ENCODE measurements at regions not wholly inside any gene's neighbourhood (a gene's known extent, or its start where the extent isn't known, plus 50 kb on each side); places are given as distances from the start of the nearest gene placed in this dataset.
"Not testable (repeated sequence)": the region's sequence is repeated elsewhere in the genome, so short reads cannot be mapped to it uniquely, and the experiment has no call there.

DNA sequence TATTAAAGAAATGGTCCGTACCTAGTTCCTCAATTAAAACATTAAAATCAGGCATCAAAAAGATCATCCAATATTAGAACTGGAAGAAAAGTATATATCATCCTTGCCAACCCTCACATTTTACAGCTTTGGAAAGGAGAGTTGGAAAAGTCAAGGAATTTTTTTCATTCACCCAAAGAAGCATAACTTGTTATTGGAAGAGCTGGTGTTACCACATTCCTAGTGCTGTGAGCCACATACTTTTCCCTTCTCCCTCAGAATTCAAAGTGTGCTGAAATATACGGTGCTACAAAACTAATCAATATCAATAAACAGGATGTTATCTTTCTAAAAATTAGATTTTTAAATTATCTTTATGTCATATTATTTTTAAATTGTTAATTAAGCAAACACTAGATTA lies 202.1 kb upstream of the FAT3 start:
- no peak for DNase-seq

DNA sequence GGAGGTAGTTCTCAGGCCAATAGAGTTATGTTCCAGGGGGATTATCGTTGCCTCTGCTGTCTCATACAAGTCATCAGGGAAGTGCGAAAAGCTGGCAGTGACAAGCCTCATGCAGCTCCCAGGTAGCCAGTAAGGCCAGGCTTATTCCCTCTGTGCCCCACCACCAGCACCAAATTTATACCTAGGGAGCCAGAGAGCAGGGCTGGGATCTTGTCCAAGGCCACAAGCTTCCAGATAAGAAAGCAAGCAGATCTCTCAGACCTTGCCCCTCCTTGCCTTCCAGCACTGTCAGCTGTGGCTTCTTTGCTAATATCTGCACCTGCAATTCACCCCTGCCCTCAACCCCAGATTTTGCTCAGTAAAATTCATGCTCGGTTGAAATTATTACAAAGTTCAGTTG lies 206.3 kb upstream of the FAT3 start:
- DNase-seq: no peak

DNA sequence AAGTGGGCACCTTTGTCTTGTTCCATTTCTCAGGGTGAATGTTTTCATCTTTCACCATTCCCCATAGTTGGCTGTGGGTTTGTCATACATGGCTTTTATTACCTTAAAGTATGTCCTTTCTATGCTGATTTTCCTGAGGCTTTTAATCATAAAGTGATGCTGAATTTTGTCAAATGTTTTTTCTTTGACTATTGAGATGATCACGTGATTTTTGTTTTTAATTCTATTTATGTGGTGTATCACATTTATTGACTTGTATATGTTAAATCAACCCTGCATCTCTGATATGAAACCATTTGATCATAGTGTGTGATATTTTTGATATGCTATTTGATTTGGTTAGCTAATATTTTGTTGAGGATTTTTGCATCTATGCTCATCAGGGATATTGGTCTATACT lies 216.4 kb upstream of the FAT3 start:
- no peak for DNase-seq

DNA sequence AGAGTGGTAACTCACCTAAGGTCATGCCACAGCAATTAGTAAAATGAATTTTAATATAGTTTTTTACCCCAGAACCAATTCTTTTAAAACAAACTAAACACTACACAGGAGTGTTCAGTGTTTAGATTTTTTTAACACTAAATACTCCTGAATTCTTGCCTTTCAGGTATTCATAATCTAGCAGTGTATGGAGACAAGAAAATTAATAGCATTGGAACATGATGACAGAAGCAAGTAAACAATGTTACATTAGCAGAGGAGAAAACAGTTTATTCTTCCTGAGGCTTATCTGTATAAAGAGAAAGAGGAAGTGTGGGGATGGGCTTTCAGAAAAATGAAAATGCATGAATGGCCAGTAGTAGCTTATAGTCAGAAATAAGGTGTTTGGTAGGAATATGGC lies 222.1 kb upstream of the FAT3 start:
- DNase-seq: no peak

GRCh38 chr11:91998481-91998880 lies 226.1 kb upstream of the FAT3 start:
- no peak for DNase-seq

DNA sequence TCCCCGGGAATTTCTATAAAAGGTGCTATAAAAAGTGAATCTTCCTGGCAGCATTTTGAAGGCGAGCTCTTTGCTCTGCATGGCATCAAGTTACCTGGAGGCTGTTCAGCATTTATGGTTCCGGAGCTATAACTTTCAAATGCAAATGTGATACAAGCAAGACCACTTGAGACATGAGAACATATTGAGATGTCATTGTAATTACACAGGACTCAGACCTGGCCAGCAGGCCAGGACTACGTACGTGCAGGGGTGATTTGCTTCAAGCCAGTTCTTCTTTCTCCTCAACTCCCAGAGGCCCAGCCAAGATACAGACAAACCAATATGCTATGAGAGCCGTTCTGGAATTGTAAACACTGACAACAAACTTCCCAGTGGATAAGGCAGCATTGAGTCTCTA lies 227.4 kb upstream of the FAT3 start:
- DNase-seq: no peak

- no peak for DNase-seq
Measured at GRCh38 chr11:91996526-91996925, 228.1 kb upstream of the FAT3 start.

GRCh38 chr11:91988443-91988842 lies 236.2 kb upstream of the FAT3 start:
- DNase-seq: not testable (repeated sequence)

GRCh38 chr11:91986218-91986617 lies 238.4 kb upstream of the FAT3 start:
- no peak for DNase-seq

GRCh38 chr11:91984033-91984584 lies 240.5 kb upstream of the FAT3 start:
- DNase-seq: no peak

GRCh38 chr11:91981995-91982394 lies 242.6 kb upstream of the FAT3 start:
- no peak for DNase-seq

- DNase-seq: no peak
Measured at GRCh38 chr11:91979775-91980174, 244.8 kb upstream of the FAT3 start.

GRCh38 chr11:91978747-91979146 lies 245.9 kb upstream of the FAT3 start:
- DNase-seq: no peak

- DNase-seq: no peak
Measured at GRCh38 chr11:91972665-91973266, 251.9 kb upstream of the FAT3 start.

GRCh38 chr11:91970624-91971023 lies 254.0 kb upstream of the FAT3 start:
- DNase-seq: no peak

DNA sequence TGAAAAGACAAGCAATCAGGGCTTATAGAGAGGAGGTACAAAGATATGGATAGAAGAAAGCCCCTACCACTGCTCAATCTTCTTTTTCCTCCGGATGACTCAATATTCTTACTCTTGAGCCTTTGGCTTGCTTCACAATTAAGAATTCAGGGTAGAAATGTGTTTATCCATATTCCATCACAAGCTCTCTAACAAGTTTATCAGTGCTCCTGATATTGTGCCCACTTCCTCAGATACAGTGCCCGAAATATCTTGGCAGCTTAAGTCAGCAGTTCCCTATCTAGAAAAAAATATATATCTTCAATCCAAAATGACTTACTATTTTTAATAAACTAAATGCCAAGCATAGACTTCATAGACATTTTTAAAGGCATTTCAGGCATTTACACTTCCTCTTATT lies 255.1 kb upstream of the FAT3 start:
- no peak for DNase-seq

- DNase-seq: no peak
Measured at GRCh38 chr11:91967691-91968045, 256.9 kb upstream of the FAT3 start.

DNA sequence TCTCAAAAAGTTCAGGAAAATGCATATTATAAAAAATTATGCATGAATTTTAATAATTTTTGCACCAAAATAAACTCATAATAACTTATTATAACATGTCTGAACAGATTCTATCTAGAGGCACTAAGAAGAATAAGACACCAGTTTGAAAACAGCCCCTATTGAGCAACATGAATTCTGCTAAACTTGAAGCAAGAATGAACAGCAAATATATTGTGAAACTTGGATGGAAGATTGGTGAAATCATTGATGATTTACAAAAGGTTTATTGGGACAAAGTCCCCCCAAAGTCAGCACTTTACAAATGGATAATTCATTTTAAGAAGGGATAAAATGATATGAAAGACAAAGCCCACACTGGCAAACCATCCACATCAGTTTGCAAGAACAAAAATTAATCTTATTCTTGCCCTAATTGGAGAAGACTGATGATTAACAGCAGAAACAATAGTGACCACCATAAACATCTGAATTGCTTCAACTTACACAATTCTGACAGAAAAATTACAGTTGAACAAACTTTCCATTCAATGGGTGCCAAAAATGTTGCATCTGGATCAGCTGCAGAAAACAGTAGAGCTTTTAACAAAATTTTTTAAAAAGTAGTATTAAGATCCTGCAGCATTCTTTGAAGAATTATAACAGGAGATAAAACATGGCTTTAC lies 257.5 kb upstream of the FAT3 start:
- DNase-seq: no peak

- no peak for DNase-seq
Measured at GRCh38 chr11:91966368-91966767, 258.2 kb upstream of the FAT3 start.

GRCh38 chr11:91960770-91961169 lies 263.8 kb upstream of the FAT3 start:
- no peak for DNase-seq

DNA sequence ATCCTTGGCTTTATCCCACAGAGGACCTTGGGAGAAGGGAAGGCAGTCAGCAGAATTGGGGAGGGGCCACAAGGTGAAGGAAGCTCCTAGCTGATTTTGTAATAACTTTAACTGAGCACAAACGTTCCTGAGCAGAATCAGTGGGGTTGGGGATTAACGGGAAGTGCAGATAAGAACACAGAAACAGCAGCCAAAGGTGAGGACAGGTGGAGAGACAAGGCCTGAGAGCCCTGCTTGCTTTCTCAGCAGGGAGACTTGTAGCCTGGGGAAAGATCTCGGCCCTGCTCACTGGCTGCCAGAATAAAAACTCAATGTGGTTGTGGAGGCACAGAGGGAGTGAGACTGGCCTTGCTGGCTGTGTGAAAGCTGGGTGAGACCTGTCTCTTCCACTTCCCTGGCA lies 265.2 kb upstream of the FAT3 start:
- DNase-seq: no peak

DNA sequence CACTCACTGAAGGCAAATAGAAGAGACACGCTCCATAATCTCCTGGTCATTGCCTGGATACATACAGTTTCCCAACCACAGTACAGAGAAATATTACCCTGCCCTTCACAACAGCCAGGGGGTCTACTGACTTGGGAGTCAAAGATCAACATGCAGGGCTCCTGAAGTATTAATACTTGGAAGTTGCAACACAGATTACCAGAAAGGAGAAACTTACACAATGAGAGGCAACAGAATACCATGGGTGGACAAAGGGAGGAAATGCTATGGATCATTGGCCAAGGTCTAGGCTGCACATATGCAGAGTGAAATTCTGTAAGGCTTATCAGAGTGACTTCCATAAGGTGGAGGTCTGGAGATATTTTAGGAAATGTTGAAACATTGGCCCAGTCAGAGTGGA lies 267.9 kb upstream of the FAT3 start:
- no peak for DNase-seq

GRCh38 chr11:91955206-91955605 lies 269.4 kb upstream of the FAT3 start:
- no peak for DNase-seq

- DNase-seq: no peak
Measured at GRCh38 chr11:91952056-91952455, 272.6 kb upstream of the FAT3 start.

DNA sequence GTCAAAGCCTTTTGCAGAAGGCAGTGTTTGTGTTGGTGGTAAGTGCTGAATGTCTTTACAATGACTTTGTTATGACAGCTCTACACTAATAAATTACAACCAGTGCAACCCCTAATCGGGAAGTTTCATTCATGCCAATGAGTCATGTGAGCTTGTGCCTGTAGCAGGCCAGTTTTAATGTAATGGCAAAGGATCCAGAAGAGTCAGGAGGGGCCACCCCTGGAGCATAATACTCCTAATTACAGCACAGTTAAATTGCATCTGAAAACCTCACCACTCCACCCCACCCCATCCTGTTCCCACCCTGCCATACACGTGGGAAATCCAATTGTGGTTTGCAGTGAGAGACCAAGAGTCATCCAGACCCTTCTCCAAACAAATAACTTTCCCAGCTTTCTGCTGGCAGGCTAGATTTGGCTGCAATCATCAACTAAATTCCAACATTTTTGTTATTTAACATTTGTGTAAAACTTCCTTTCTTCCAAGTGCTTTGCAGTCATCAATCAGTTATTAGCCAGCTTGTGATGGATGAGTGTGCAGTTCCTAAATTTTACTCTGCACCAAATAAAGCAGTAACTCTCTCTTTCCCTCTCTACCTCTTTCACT lies 277.3 kb upstream of the FAT3 start:
- DNase-seq: no peak
